ENCODE measurements at regions not wholly inside any gene's neighbourhood (a gene's known extent, or its start where the extent isn't known, plus 50 kb on each side); places are given as distances from the start of the nearest gene placed in this dataset.
A peak's percentile ranks its signal among the peaks of the same experiment; 100 is the strongest.

DNA sequence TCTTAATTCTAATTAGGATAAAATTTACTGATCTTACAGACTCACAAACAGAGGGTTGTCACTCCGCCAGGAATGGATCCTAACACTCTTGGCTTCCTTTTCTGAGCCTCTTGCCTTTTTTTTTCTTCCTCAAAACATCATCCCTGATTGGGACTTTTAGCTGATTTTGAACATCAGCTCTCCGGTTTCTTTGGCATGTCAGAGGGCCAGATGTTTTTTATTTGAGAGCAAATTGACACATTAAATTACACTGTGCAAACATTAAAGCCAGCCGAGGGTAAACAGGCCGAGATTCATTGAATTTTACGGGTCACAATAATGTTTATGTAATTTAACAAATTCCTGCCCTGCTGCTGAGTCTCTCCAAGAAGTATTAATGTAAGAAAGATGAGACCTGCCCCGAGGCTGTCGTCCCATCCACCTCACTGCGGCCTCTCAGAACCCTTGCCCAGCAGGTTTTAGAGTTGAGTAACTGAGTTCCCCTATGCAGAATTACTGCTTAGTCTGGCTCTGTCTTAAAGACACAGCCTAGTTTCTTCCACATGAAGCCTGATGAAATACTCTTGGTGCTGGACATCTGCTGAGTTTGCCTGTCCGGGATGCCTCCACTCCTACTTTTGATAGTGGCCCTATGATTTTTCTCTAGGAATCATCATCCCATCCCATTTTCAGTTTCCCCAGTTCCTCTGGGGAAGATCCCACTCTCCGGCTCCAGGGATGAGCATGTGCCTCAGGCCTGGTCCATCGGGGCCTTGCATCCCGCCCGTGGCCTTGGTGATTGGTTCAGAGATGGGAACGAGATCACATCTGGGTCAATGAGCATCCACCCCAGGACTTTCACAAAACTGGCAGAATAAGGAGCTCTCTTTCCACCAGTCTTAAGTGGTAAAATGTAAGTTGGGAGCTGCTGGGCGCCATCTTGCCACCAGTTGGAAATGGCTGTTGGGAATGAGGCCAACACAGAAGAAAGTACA lies 226.6 kb upstream of the TLE3 start:
- DNase-seq, result peak; percentile 36 to 74
- H3K27ac ChIP-seq, result peak overlapping the region in 4 of 5 donors; percentile 63 to 82 (median 74)

DNA sequence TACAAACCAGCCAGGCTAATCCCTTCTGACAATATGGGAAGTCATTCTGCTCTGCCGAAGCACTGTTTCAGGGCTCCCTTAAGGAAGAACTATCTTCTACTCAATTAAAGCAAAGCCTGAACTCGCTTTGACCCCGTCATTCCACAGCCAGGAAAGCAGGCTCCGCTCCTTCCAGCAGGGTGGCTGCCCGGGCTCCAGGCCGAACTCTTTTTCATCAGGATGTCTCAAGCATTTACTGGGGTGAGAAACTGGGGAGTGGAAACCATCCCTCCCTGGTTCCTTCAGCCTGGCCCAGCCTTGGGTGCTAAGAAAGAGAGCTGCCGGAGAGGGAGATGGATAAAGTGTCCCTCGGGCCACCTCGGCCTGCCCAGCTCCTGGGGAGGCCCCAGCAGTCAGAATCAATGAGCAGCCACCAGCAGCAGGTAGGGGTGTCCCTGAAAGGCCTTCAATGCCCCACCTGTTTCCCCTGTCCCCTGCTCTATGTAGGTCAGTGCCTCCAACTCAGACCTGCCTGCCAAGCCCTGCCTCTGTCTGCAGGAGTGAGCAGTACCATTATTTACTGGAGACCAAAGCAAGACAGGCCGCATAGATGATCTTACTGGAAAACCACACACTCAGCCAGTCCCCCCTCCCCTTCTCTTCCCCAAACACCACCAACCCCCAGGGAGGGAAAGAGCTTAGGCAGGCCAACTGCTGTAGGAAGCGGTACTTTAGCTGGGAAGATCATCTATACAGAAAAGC lies 225.6 kb upstream of the TLE3 start:
- Histone ChIP-seq H3K27ac (peak overlapping the region; percentile 51 to 82 (median 67)), H3K27me3 (no peaks in the 10 kb centered on the region), H3K36me3 (no peaks in the 10 kb centered on the region), H3K4me3 (no peak overlapping the region), H3K9me3 (no peaks in the 10 kb centered on the region), H3K4me1 (peaks cover 59 to 78% (median 68%) of the 10 kb centered on the region in 4 donors)
- intact Hi-C loops (cut with DNase I; ENCODE audit: low total_unique reads), result no loop called here
- 35 to 51% (median 42%) methylated on average over 10 to 11 of the region's 11 CpGs for WGBS, 5 donors
- TF ChIP-seq POLR2A (IDR thresholded peaks at IDR 0.05) (no peak), POLR2AphosphoS5 (IDR thresholded peaks at IDR 0.05) (peak in 2 of 3 donors; percentile 16 to 48)
- peak; percentile 38 to 85 for DNase-seq

More for the DNA sequence above, 226.6 kb upstream of the TLE3 start:
- TF ChIP-seq POLR2A (IDR thresholded peaks at IDR 0.05) (no peak), EP300 (IDR thresholded peaks at IDR 0.05) (no peak), POLR2AphosphoS5 (IDR thresholded peaks at IDR 0.05) (peak in 1 of 3 donors; percentile 36)
- TF ChIP-seq, protein P1, sequence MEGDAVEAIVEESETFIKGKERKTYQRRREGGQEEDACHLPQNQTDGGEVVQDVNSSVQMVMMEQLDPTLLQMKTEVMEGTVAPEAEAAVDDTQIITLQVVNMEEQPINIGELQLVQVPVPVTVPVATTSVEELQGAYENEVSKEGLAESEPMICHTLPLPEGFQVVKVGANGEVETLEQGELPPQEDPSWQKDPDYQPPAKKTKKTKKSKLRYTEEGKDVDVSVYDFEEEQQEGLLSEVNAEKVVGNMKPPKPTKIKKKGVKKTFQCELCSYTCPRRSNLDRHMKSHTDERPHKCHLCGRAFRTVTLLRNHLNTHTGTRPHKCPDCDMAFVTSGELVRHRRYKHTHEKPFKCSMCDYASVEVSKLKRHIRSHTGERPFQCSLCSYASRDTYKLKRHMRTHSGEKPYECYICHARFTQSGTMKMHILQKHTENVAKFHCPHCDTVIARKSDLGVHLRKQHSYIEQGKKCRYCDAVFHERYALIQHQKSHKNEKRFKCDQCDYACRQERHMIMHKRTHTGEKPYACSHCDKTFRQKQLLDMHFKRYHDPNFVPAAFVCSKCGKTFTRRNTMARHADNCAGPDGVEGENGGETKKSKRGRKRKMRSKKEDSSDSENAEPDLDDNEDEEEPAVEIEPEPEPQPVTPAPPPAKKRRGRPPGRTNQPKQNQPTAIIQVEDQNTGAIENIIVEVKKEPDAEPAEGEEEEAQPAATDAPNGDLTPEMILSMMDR (IDR thresholded peaks at IDR 0.05), result no peak
- WGBS, 5 donors, result 52 to 66% (median 59%) methylated on average over 15 of the region's 15 CpGs
- H3K4me3 ChIP-seq, result no peak overlapping the region
- H3K9me3 ChIP-seq, result no peaks in the 10 kb centered on the region
- intact Hi-C loops (cut with DNase I; ENCODE audit: low total_unique reads), result no loop called here
- H3K4me1 ChIP-seq, result peaks cover 59 to 79% (median 69%) of the 10 kb centered on the region in 4 donors
- H3K27me3 ChIP-seq, result no peaks in the 10 kb centered on the region
- no peaks in the 10 kb centered on the region for H3K36me3 ChIP-seq

DNA sequence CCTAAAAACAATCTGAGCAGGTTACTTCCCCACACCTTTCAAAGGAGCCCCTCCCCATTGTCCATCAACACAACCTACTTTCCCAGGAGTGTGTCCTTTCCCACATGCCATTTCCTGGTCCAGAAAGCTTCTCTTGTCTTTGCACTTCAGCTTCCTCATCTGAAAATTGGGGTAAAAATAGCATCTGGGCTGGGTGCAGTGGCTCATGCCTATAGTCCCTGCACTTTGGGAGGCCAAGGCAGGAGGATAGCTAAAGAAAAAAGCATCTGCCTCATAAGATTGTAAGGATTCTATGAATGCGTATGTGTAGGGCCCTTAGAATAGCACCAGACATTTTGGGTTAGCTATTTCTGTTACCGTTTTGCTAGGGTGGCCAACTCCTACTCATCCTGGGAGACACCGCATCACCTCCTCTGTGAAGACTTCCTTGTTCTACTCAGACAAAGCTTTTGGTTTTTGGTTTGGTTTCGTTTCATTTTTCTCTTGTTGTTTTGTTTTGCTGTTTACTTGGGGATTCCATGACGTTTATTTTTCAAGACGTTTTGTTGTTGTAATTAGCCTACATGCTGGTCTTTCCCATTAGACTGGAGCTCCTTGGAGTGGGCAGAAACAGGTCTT lies 224.4 kb upstream of the TLE3 start:
- Histone ChIP-seq H3K4me1 (peaks cover 56 to 69% (median 68%) of the 10 kb centered on the region in 4 donors), H3K4me3 (no peak overlapping the region), H3K27me3 (no peaks in the 10 kb centered on the region), H3K9me3 (no peaks in the 10 kb centered on the region), H3K36me3 (no peaks in the 10 kb centered on the region), H3K27ac (peak overlapping the region in 4 of 5 donors; percentile 63 to 82 (median 74))
- no peak for DNase-seq
- intact Hi-C loops (cut with DNase I; ENCODE audit: low total_unique reads), result no loop called here
- TF ChIP-seq, protein P1 (IDR thresholded peaks at IDR 0.05), result no peak
- 71 to 79% (median 78%) methylated on average over 6 of the region's 6 CpGs for WGBS, 5 donors

DNA sequence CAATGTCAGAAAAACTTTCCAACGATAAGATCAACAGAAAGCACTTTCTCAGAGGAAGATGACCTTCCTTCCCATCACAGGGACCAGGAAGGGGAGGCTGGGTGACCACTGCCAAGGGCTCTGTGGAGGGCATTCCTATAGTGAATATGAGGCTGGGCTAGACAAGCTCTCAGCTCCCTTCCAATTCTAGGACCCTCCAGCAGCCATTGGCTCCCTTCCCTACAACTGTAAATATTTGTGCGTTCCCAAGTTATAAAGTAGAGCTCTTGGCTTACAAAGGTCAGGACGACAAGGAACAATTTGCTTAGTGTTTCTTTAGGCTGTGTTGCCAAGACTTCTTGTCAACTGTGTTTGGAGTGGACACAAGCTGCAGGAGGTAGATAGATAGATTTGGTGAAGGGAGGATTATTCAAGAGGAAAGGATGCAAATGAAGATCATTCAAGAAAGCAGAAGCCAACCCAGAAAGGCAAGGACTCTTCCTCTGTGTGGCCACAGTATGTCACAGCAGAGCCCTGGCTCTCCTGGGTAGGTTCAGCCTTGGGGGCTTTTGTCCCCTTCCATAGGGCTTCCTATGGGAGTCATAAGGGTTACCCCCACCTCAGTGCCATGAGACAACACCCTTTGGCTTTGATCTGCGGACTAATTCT lies 223.6 kb upstream of the TLE3 start:
- peak in 1 of 2 donors; percentile 87 for DNase-seq
- Histone ChIP-seq H3K27me3 (no peaks in the 10 kb centered on the region), H3K36me3 (no peaks in the 10 kb centered on the region), H3K4me1 (peaks cover 56 to 69% (median 68%) of the 10 kb centered on the region in 4 donors), H3K27ac (peak overlapping the region; percentile 48 to 82 (median 67)), H3K4me3 (no peak overlapping the region), H3K9me3 (no peaks in the 10 kb centered on the region)
- intact Hi-C loops (cut with DNase I; ENCODE audit: low total_unique reads), result no loop called here
- TF ChIP-seq POLR2A (IDR thresholded peaks at IDR 0.05) (no peak), EP300 (IDR thresholded peaks at IDR 0.05) (no peak), POLR2AphosphoS5 (IDR thresholded peaks at IDR 0.05) (peak in 2 of 3 donors; percentile 12 to 64)
- TF ChIP-seq, protein P1 (IDR thresholded peaks at IDR 0.05), result no peak
- 30 to 44% (median 38%) methylated on average over 4 of the region's 4 CpGs for WGBS, 5 donors

Measured in stomach (tissue), 8 donors.